ENCODE measurements at regions not wholly inside any gene's neighbourhood (a gene's known extent, or its start where the extent isn't known, plus 50 kb on each side); places are given as distances from the start of the nearest gene placed in this dataset.

GRCh38 chr6:10278746-10279145, 136.1 kb downstream of the TFAP2A start:
- no peak for ATAC-seq (replicated peaks)
- no peak overlapping the region for H3K27ac Mint-ChIP-seq
- no peak for DNase-seq
- H3K9me3 Mint-ChIP-seq = peaks cover 0 to 1% of the 10 kb centered on the region in 2 donors
- no peaks in the 10 kb centered on the region for H3K4me1 Mint-ChIP-seq (ENCODE audit: low read depth in 2 of 2)
- no peak overlapping the region for H3K4me3 Mint-ChIP-seq
- H3K27me3 Mint-ChIP-seq = no peaks in the 10 kb centered on the region
- H3K36me3 Mint-ChIP-seq (ENCODE audit: insufficient read depth) = no peaks in the 10 kb centered on the region

GRCh38 chr6:10276660-10277287, 138.1 kb downstream of the TFAP2A start:
- H3K27ac Mint-ChIP-seq = no peak overlapping the region
- ATAC-seq (replicated peaks) = no peak
- H3K36me3 Mint-ChIP-seq (ENCODE audit: insufficient read depth) = no peaks in the 10 kb centered on the region
- H3K4me1 Mint-ChIP-seq (ENCODE audit: low read depth in 2 of 2) = no peaks in the 10 kb centered on the region
- DNase-seq = no peak
- H3K4me3 Mint-ChIP-seq = no peak overlapping the region
- H3K9me3 Mint-ChIP-seq = peaks cover 0 to 1% of the 10 kb centered on the region in 2 donors
- H3K27me3 Mint-ChIP-seq = peaks cover 0 to 2% of the 10 kb centered on the region in 2 donors

GRCh38 chr6:10276106-10276505, 138.8 kb downstream of the TFAP2A start:
- H3K9me3 Mint-ChIP-seq = peaks cover 0 to 1% of the 10 kb centered on the region in 2 donors
- no peak overlapping the region for H3K4me3 Mint-ChIP-seq
- ATAC-seq (replicated peaks) = no peak
- H3K27ac Mint-ChIP-seq = no peak overlapping the region
- no peaks in the 10 kb centered on the region for H3K4me1 Mint-ChIP-seq (ENCODE audit: low read depth in 2 of 2)
- H3K36me3 Mint-ChIP-seq (ENCODE audit: insufficient read depth) = no peaks in the 10 kb centered on the region
- H3K27me3 Mint-ChIP-seq = peaks cover 0 to 5% of the 10 kb centered on the region in 2 donors
- no peak for DNase-seq

- H3K27me3 Mint-ChIP-seq = peaks cover 0 to 5% of the 10 kb centered on the region in 2 donors
- DNase-seq (no peak), ATAC-seq (replicated peaks) (no peak)
- no peaks in the 10 kb centered on the region for H3K36me3 Mint-ChIP-seq (ENCODE audit: insufficient read depth)
- no peak overlapping the region for H3K27ac Mint-ChIP-seq
- H3K9me3 Mint-ChIP-seq = peaks cover 0 to 1% of the 10 kb centered on the region in 2 donors
- no peaks in the 10 kb centered on the region for H3K4me1 Mint-ChIP-seq (ENCODE audit: low read depth in 2 of 2)
- no peak overlapping the region for H3K4me3 Mint-ChIP-seq
Measured at GRCh38 chr6:10272591-10272990, 142.3 kb downstream of the TFAP2A start.

GRCh38 chr6:10271982-10272381, 142.9 kb downstream of the TFAP2A start:
- Mint-ChIP-seq H3K36me3 (ENCODE audit: insufficient read depth) (no peaks in the 10 kb centered on the region), H3K4me1 (ENCODE audit: low read depth in 2 of 2) (no peaks in the 10 kb centered on the region), H3K27ac (no peak overlapping the region), H3K27me3 (peaks cover 0 to 5% of the 10 kb centered on the region in 2 donors), H3K4me3 (no peak overlapping the region), H3K9me3 (no peaks in the 10 kb centered on the region)
- DNase-seq (no peak), ATAC-seq (replicated peaks) (no peak)

- Mint-ChIP-seq H3K4me3 (no peak overlapping the region), H3K9me3 (no peaks in the 10 kb centered on the region), H3K27ac (no peak overlapping the region), H3K4me1 (ENCODE audit: low read depth in 2 of 2) (no peaks in the 10 kb centered on the region), H3K36me3 (ENCODE audit: insufficient read depth) (no peaks in the 10 kb centered on the region), H3K27me3 (peaks cover 0 to 13% of the 10 kb centered on the region in 2 donors)
- ATAC-seq (replicated peaks) (no peak), DNase-seq (no peak)
Measured at GRCh38 chr6:10269814-10270472, 144.9 kb downstream of the TFAP2A start.

- Mint-ChIP-seq H3K27me3 (peaks cover 0 to 13% of the 10 kb centered on the region in 2 donors), H3K4me1 (ENCODE audit: low read depth in 2 of 2) (no peaks in the 10 kb centered on the region), H3K27ac (no peak overlapping the region), H3K36me3 (ENCODE audit: insufficient read depth) (no peaks in the 10 kb centered on the region), H3K4me3 (no peak overlapping the region), H3K9me3 (no peaks in the 10 kb centered on the region)
- no peak for ATAC-seq (replicated peaks)
- no peak for DNase-seq
Measured at GRCh38 chr6:10268611-10269310, 146.1 kb downstream of the TFAP2A start.

- Mint-ChIP-seq H3K9me3 (no peaks in the 10 kb centered on the region), H3K27ac (no peak overlapping the region), H3K36me3 (ENCODE audit: insufficient read depth) (no peaks in the 10 kb centered on the region), H3K27me3 (peaks cover 0 to 13% of the 10 kb centered on the region in 2 donors), H3K4me1 (ENCODE audit: low read depth in 2 of 2) (no peaks in the 10 kb centered on the region), H3K4me3 (no peak overlapping the region)
- DNase-seq (no peak), ATAC-seq (replicated peaks) (no peak)
Measured at GRCh38 chr6:10268111-10268510, 146.8 kb downstream of the TFAP2A start.

GRCh38 chr6:10266462-10266861, 148.4 kb downstream of the TFAP2A start:
- DNase-seq (no peak), ATAC-seq (replicated peaks) (no peak)
- Mint-ChIP-seq H3K9me3 (no peaks in the 10 kb centered on the region), H3K36me3 (ENCODE audit: insufficient read depth) (no peaks in the 10 kb centered on the region), H3K4me1 (ENCODE audit: low read depth in 2 of 2) (no peaks in the 10 kb centered on the region), H3K27me3 (peaks cover 0 to 8% of the 10 kb centered on the region in 2 donors), H3K4me3 (no peak overlapping the region), H3K27ac (no peak overlapping the region)

GRCh38 chr6:10266061-10266460, 148.8 kb downstream of the TFAP2A start:
- no peak overlapping the region for H3K4me3 Mint-ChIP-seq
- ATAC-seq (replicated peaks) (no peak), DNase-seq (no peak)
- H3K4me1 Mint-ChIP-seq (ENCODE audit: low read depth in 2 of 2) = no peaks in the 10 kb centered on the region
- H3K36me3 Mint-ChIP-seq (ENCODE audit: insufficient read depth) = no peaks in the 10 kb centered on the region
- no peaks in the 10 kb centered on the region for H3K9me3 Mint-ChIP-seq
- peaks cover 0 to 8% of the 10 kb centered on the region in 2 donors for H3K27me3 Mint-ChIP-seq
- H3K27ac Mint-ChIP-seq = no peak overlapping the region

- Mint-ChIP-seq H3K4me1 (ENCODE audit: low read depth in 2 of 2) (no peaks in the 10 kb centered on the region), H3K9me3 (peaks cover 0 to 2% of the 10 kb centered on the region in 2 donors), H3K27me3 (peaks cover 0 to 8% of the 10 kb centered on the region in 2 donors), H3K4me3 (no peak overlapping the region), H3K27ac (no peak overlapping the region), H3K36me3 (ENCODE audit: insufficient read depth) (no peaks in the 10 kb centered on the region)
- no peak for DNase-seq
- no peak for ATAC-seq (replicated peaks)
Measured at GRCh38 chr6:10262505-10262904, 152.4 kb downstream of the TFAP2A start.

GRCh38 chr6:10259671-10260070, 155.2 kb downstream of the TFAP2A start:
- no peaks in the 10 kb centered on the region for H3K36me3 Mint-ChIP-seq (ENCODE audit: insufficient read depth)
- H3K9me3 Mint-ChIP-seq = peaks cover 0 to 4% of the 10 kb centered on the region in 2 donors
- ATAC-seq (replicated peaks) (no peak), DNase-seq (no peak)
- no peaks in the 10 kb centered on the region for H3K4me1 Mint-ChIP-seq (ENCODE audit: low read depth in 2 of 2)
- H3K27me3 Mint-ChIP-seq = no peaks in the 10 kb centered on the region
- H3K27ac Mint-ChIP-seq = no peak overlapping the region
- H3K4me3 Mint-ChIP-seq = no peak overlapping the region

GRCh38 chr6:10258341-10258740, 156.5 kb downstream of the TFAP2A start:
- DNase-seq (no peak), ATAC-seq (replicated peaks) (no peak)
- Mint-ChIP-seq H3K27ac (no peak overlapping the region), H3K9me3 (peaks cover 0 to 4% of the 10 kb centered on the region in 2 donors), H3K36me3 (ENCODE audit: insufficient read depth) (no peaks in the 10 kb centered on the region), H3K27me3 (no peaks in the 10 kb centered on the region), H3K4me1 (ENCODE audit: low read depth in 2 of 2) (no peaks in the 10 kb centered on the region), H3K4me3 (no peak overlapping the region)

All from effector memory CD8-positive, alpha-beta T cell (primary cell).